Fibroblast of skin of scalp (primary cell): ENCODE measurements at regions not wholly inside any gene's neighbourhood (a gene's known extent, or its start where the extent isn't known, plus 50 kb on each side); places are given as distances from the start of the nearest gene placed in this dataset.
A peak's percentile ranks its signal among the peaks of the same experiment; 100 is the strongest.

Source experiments
- DNase-seq: peaks from one replicate; pipeline ENCODE4 v3.0.0-alpha.2; 2013

DNA sequence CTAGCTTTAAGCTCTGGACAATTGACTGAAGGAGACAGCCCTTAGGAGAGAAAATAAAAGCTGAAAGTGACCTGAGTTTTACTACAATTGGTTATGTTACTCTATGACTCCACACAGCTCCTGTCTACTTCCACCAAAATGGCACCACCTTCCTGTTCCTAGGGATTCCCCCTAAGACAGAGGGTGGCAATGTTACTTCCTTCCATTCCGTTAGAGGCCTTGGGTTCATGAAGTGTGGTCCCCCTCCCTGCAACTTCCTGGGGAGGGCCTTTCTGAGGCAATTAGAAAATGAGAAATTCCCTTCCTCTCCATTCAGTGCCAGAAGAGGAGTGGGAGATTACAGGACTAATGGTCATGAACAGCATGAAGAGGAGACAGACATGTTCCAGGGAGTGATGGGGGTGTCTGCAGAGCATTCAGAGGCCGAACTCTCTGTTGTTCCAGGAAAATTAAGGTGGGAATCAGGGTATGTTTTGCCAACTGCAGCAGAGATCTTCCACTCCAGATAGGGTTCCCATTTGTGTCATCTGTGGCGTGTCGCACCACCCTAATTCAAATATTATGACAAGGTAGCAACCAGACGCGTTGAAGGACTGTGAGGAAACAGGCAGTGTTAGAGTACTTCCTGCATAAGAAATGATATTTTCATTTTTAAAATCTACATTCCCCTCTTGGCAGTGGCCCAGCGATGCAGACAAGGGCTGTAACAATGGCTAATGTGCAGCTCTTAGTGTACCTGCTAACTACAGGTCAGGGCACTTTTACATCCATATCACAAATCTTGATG is 53.1 kb upstream of the TRIM67 start:
- no peak for DNase-seq

DNA sequence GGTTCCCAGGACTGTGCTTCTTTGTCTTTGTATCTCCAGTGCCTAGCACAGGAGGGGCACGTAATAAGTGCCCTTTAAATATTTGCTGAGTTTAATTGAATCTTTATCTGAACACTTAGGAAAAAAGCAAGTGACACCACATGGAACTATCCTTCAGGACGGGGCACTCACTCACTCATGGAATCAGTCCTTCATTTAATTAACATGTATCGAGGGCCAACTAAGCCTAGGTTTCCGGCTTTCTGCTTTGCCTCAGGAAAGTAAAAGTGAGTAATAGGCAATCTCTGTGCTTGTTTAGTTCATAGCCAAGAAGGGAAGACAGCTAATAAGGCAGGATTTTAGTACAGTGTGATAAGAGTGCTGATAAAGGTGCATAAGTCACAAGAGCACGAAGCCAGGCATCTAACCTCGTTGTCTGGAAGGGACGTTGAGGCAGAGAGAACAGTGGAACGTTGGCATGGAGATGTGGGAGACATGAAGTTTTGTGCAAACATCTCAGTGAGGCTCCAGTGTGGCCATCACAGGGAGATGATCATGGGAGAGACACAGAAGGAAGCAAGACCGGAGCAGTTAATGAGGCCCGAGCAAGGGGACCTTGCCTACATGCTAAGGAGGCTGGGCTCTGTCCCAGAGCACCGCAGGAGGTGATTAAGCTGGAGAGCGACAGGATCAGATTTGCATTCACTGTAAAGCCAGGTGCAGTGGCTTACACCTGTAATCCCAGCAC is 54.1 kb upstream of the TRIM67 start:
- DNase-seq: no peak

DNA sequence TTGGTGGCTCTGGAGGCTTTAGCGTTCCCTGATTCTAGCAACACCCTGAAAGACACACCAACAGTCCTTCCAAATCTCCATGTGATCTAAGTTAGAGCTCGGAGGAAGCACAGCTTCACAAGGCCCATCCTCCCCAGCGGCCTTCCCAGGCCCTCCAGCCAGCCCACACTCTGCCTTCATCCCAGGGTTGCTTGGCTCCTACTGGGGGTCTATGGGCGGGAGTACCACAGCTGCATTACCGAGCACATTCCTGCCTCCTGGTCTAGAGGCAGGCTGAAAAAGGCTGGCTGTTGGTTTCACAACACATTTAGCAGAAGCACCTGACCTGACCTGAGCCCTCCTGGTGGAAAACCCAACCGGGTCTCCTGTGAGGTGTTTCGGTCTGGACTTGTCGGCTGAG is 54.7 kb upstream of the TRIM67 start:
- DNase-seq: no peak

DNA sequence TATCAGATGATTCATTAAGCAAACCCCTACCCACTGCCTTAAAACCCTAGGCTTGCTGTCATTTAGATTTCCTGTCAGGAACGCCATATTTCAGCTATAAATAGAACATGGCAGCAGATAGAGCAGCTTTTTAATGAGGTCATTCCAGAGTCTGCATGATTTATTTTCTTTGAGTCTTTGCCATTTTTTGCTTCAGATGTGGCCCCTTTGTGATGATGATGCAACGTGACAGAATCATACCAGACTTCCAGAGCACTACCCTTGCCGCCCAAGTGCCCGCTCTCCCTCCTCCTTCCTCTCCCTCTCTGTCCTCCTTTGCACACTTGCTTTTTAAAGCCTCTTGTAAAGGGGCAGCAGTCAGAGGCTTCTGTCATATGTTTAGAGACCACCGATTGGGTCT is 55.5 kb upstream of the TRIM67 start:
- DNase-seq: peak; percentile 97

DNA sequence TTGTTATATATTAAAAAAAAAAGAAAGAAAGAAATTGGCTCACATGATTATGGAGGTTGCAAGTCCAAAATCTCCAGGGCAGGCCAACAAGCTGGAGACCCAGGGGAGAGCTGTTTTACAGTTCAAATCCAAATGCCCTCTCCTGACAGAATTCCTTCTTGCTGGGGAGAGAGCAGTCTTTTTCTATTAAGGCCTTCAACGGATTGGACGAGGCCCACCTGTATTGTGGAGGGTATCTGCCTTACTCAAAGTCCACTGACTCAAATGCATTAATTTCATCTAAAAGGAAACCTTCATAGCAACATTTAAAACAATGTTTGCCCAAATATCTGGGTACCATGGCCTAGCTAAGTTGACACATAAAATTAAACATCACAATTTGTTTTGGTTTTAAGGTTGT is 56.9 kb upstream of the TRIM67 start:
- DNase-seq: no peak

DNA sequence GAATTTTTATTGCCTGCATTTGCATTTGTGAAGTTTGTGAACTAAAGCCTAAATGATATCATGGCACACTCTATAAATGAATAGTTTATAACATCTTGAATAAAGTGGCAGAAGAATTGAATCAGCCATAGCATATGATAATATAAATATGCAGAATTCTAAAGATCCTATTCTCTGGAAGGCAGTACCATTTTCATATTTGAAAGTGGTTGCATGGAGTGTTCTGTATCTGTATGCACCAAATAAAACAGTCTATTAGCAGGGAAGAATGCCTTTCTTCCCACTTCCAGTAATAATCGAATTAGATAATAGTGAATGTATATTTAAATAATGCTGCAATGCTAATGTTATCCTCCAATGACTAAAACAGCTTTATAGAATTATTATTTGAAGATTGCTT is 57.9 kb upstream of the TRIM67 start:
- DNase-seq: no peak

DNA sequence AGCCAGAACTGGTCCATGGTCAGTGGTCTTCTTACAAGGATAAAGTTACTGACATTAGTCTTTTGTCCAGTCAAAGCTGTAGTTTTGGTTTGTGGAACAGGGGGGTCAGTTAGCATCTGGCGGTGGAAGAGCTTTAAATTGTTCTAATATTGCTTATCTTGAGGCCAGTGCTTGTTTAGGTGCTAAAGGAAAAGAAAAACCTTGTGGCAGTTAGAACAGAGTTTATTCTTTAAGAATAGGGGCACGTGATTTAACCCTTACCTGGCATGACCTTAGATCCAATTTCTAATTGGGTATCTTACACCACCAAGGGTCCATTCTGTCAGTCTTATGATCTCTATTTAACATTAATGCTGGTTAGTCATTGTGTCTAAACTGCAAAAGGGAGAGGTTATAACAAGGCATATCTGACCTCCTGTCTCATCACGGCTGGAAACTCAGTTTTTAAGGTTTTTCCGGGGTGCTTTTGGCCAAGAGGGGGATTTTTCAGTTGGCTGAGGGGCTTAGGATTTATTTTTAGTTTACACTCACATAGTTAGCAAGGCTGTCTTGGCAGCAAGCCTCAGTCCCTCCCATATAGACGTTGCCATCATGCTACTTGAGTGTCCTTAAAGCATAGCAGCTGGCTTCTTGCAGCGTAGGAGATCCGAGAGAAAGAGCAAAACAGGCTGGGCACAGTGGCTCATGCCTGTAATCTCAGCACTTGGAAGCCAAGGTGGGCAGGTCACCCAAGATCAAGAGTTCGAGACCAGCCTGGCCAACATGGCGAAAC is 60.1 kb upstream of the FAM89A start:
- DNase-seq: no peak

DNA sequence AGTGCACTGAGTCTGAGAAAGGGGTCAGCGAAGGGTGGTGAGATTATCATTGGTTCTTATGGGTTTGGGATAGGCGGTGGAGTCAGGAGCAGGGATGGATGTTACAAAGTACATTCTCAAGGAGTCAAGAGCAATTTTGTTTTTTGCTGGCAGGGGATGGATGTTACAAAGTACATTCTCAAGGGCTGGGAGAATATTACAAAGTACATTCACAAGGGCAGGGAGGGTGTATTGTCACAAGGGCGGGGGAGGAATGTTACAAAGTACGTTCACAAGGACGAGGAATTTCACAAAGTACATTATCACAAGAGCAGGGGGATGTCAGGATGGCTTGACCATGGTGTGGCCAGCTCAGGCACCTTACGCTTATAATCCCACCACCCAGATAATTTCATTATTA is 59.3 kb upstream of the FAM89A start:
- no peak for DNase-seq

DNA sequence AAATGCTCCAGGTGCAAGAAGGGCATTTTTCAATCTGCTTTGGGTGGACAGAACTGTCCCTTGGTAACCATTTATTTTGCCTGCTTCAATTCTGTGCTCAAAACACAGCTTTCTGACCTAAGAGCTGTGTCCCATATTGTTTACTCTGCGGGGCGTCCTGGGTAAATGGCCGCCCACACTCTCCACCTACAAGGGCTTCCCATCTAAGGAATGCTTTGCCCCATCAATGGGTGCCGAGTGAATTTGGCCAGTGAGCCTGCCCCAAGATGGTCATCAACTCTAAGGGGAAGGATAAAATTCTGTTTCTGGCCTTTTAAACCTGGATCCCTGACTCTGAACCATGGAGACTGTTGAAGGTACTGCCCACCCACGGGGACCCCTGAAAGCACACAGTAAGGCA is 55.5 kb upstream of the FAM89A start:
- DNase-seq: no peak

DNA sequence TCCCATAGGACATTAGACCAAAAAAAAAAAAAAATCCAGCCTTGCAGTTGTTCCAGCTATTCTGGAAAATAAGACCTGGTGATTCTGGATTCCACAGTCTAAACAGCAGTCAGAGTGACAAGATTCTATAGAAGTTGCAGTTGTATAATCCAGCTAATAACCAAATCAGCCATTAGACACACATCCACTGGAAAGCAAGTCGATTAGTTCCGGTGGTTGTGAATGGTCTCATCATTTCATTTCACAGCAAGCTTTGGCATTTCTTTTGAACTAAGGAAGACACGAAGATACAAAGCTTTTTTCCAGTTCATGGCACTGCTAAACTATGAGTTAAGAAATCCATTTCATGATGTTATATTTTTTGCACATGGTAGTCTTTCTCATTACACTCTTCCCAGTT is 54.4 kb upstream of the FAM89A start:
- DNase-seq: no peak

DNA sequence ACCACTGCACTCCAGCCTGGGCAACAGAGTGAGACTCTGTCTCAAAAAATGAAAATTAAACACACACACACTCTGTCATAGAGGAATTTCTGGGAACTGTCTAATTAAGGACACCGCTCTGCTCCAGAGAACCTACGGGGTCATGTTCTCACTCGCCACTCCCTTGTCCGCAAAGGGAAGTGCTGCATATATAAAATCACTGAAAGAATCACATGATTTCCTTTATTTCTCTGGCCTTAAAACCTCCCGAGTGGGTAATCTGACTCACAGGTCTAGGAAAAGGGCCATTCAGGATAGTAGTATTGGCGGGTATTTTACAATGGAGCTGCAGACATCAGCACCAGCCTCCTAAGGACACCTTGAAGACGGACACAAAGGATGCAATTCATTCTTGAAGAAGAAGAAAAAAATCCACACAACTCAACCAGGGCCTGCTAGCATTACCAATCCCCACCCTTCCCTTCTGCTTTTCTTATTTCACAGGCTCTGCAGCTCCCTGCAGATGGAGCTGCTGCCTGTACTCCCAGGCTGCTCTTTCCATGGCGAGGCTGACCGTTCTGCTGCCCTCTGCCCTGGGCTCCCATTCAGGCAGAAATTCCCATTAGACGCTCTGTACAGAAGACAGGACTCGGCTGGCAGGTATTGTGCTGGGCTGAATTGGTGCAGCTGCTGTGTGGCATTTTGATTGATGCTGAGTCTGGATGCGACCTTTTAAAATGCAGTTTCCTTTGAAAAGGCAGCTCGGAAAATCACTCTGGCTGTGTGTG is 53.3 kb upstream of the FAM89A start:
- DNase-seq: peak; percentile 17

DNA sequence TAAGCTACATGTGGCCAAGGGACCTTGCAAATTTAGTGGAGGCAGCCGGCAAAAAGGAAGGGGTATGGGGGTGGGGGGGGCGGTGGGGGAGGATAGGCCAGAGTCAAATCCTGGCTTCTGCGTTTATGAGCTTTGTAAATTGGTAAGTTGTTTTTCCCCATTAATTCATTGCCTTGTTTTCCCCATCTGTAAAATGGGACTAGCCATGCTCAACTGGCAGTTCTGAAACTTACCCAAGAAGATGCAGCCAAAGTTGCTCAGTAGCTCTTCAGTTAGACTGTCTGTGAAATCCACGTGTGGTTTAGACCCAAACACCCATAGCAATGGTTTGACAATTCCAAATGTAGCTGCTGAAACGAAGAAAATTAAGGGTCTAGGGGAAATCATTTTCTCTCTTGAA is 52.3 kb upstream of the FAM89A start:
- DNase-seq: no peak

DNA sequence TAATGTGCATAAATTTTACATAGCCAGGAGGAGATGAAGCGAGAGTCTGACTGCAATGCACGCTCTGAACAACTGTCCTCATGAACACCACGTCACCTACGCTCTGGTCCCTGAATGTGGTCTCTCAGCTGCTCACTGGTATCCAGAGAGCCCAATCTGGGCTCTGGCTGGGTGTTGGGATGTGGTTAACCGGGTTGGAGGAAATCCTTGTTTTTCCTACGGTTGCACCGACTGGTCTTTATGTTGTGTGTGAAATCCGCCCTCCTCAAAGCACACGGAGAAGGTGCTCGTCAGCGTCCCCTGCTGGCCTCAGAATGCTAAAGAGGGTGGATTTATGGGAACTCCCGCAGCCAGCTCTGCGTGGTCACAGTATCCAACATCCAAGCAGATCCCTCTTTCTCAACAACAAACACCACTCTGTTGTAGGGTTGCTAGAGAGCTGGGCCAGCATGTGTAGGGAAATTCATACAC is 51.8 kb upstream of the FAM89A start:
- DNase-seq: peak; percentile 28

DNA sequence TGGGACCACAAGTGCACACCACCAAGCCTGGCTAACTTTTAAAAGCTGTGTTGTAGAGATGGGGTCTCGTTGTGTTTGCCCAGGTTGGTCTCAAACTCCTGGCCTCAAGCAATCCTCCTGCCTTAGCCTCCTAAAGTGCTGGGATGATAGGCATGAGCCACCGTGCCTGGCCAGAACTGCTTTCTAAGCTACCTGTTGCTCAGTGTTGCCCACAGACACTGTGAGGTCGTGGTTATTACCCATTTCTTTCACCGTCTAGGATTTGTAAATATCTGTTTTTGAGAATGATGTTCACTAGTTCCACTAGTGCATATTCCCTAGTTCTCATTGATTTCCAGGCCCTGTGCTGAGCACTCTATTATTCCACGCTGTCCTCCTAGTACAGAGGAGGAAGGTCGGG is 51.4 kb upstream of the FAM89A start:
- no peak for DNase-seq
